Peyer's patch (tissue), 4 donors: ENCODE measurements at regions not wholly inside any gene's neighbourhood (a gene's known extent, or its start where the extent isn't known, plus 50 kb on each side); places are given as distances from the start of the nearest gene placed in this dataset.

ENCODE experiments used
- POLR2A ChIP-seq, 2 donors: fragments of 450-650 bp; IDR thresholded peaks; one replicate each; pipeline ENCODE4 v1.5.1; 2017; ENCODE audit warnings: antibody characterized with exemption in 2 of 2, mild to moderate bottlenecking in 2 of 2, moderate library complexity in 2 of 2
- TF ChIP-seq, protein P1 (sequence below), 6 experiments: fragments of 450-650 bp in 4 of 6; fragments of 200-600 bp in 2 of 6; sonication (generic) in 1 of 6; IDR thresholded peaks; one replicate each; pipeline ENCODE4 v1.5.1; 2017 to 2019; ENCODE audit warnings: antibody characterized with exemption in 6 of 6, mild to moderate bottlenecking in 3 of 6, moderate library complexity in 1 of 6

DNA sequence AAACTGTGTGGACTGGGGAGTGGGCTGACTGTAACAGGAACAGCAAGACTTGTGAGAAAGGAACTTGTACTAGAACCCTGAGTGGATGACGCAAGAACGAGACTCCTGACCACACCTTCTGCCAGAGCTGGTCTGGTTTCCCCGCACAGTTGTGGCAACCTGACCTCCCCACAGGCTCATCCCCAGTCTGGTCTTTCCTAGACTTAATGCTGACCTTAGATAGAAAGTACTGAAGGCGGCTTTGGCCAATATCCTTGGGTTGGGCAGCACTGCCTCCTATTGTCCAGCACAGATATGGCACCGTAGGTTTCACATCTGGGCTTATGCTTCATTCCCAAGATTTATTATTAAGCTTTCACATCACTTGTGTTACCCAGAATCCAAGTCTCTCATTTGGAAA lies 137.8 kb upstream of the FRG1 start:
- no peak for TF ChIP-seq POLR2A (IDR thresholded peaks at IDR 0.05)
- TF ChIP-seq, protein P1, sequence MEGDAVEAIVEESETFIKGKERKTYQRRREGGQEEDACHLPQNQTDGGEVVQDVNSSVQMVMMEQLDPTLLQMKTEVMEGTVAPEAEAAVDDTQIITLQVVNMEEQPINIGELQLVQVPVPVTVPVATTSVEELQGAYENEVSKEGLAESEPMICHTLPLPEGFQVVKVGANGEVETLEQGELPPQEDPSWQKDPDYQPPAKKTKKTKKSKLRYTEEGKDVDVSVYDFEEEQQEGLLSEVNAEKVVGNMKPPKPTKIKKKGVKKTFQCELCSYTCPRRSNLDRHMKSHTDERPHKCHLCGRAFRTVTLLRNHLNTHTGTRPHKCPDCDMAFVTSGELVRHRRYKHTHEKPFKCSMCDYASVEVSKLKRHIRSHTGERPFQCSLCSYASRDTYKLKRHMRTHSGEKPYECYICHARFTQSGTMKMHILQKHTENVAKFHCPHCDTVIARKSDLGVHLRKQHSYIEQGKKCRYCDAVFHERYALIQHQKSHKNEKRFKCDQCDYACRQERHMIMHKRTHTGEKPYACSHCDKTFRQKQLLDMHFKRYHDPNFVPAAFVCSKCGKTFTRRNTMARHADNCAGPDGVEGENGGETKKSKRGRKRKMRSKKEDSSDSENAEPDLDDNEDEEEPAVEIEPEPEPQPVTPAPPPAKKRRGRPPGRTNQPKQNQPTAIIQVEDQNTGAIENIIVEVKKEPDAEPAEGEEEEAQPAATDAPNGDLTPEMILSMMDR (IDR thresholded peaks at IDR 0.05), result no peak
